Esophagus squamous epithelium (tissue), 4 donors: ENCODE measurements at regions not wholly inside any gene's neighbourhood (a gene's known extent, or its start where the extent isn't known, plus 50 kb on each side); places are given as distances from the start of the nearest gene placed in this dataset.

Experiments used
- CTCF ChIP-seq, 6 experiments: fragments of 450-650 bp in 4 of 6; fragments of 200-600 bp in 2 of 6; sonication (generic) in 2 of 6; IDR thresholded peaks; one replicate each; pipeline ENCODE4 v1.5.1; 2016 to 2019; ENCODE audit warnings: antibody characterized with exemption in 6 of 6, mild to moderate bottlenecking in 4 of 6, moderate library complexity in 4 of 6
- POLR2A ChIP-seq, 4 donors: fragments of 450-650 bp; IDR thresholded peaks; one replicate each; pipeline ENCODE4 v1.6.1; 2017; ENCODE audit warnings: antibody characterized with exemption in 4 of 4, mild to moderate bottlenecking in 4 of 4, moderate library complexity in 3 of 4

- TF ChIP-seq CTCF (IDR thresholded peaks at IDR 0.05) (no peak), POLR2A (IDR thresholded peaks at IDR 0.05) (no peak)
Measured at GRCh38 chr6:25112322-25112773, 166.8 kb upstream of the CARMIL1 start.
